Hepatocyte (in vitro differentiated cells): ENCODE measurements at regions not wholly inside any gene's neighbourhood (a gene's known extent, or its start where the extent isn't known, plus 50 kb on each side); places are given as distances from the start of the nearest gene placed in this dataset.

ENCODE experiments used
- DNase-seq: peaks from one replicate; pipeline ENCODE4 v3.0.0-alpha.2; 2016; ENCODE audit warnings: low spot score
- H2AFZ ChIP-seq: fragments of 200-600 bp; sonication (generic); 2 replicates; pipeline ENCODE4 v1.6.0; 2016; ENCODE audit warnings: antibody characterized with exemption, mild to moderate bottlenecking
- H3K27ac ChIP-seq: fragments of 200-600 bp; sonication (generic); 2 replicates; pipeline ENCODE4 v1.5.1; 2016; ENCODE audit warnings: mild to moderate bottlenecking
- H3K27me3 ChIP-seq: fragments of 200-600 bp; sonication (generic); 2 replicates; pipeline ENCODE4 v1.6.1; 2016
- H3K36me3 ChIP-seq: fragments of 200-600 bp; sonication (generic); replicated peaks from 2 replicates; pipeline ENCODE4 v1.5.1; 2016; ENCODE audit warnings: low read depth; ENCODE audit not compliant: insufficient read depth
- H3K4me1 ChIP-seq: fragments of 200-600 bp; sonication (generic); 2 replicates; pipeline ENCODE4 v1.5.1; 2016; ENCODE audit warnings: mild to moderate bottlenecking, moderate library complexity; ENCODE audit not compliant: insufficient read depth
- H3K4me2 ChIP-seq: fragments of 200-600 bp; sonication (generic); 2 replicates; pipeline ENCODE4 v1.6.0; 2016
- H3K4me3 ChIP-seq: fragments of 200-600 bp; sonication (generic); 2 replicates; pipeline ENCODE4 v1.5.1; 2016; ENCODE audit warnings: mild to moderate bottlenecking
- H3K79me2 ChIP-seq: fragments of 200-600 bp; sonication (generic); 2 replicates; pipeline ENCODE4 v1.6.0; 2017; ENCODE audit warnings: mild to moderate bottlenecking
- H3K9me2 ChIP-seq: fragments of 200-600 bp; sonication (generic); replicated peaks from 2 replicates; pipeline ENCODE4 v1.6.0; 2017; ENCODE audit warnings: mild to moderate bottlenecking; ENCODE audit not compliant: insufficient read depth
- H3K9me3 ChIP-seq: fragments of 200-600 bp; sonication (generic); 2 replicates; pipeline ENCODE4 v1.5.1; 2016; ENCODE audit warnings: low read depth, mild to moderate bottlenecking
- H4K20me1 ChIP-seq: fragments of 200-600 bp; sonication (generic); 2 replicates; pipeline ENCODE4 v1.6.0; 2016; ENCODE audit warnings: mild to moderate bottlenecking; ENCODE audit not compliant: insufficient read depth, poor library complexity, severe bottlenecking
- EZH2 ChIP-seq: fragments of 200-600 bp; sonication (generic); IDR thresholded peaks from 2 replicates; pipeline ENCODE4 v1.6.1; 2016; ENCODE audit warnings: antibody characterized with exemption, mild to moderate bottlenecking, borderline replicate concordance
- EZH2phosphoT487 ChIP-seq: fragments of 200-600 bp; sonication (generic); IDR thresholded peaks from one replicate; pipeline ENCODE4 v1.6.1; 2018; ENCODE audit warnings: antibody characterized with exemption, mild to moderate bottlenecking, low read depth, moderate library complexity; ENCODE audit not compliant: unreplicated experiment, severe bottlenecking
- WGBS: methylation state at CpG from one replicate; pipeline ENCODE4 v1.1.6; 2016; ENCODE audit warnings: low lambda C conversion rate; ENCODE audit errors: missing lambda C conversion rate; 5-methylcytosine and 5-hydroxymethylcytosine counted together
- TF ChIP-seq, protein P1 (sequence below): fragments of 200-600 bp; sonication (generic); IDR thresholded peaks from 2 replicates; pipeline ENCODE4 v1.5.1; 2016; ENCODE audit warnings: antibody characterized with exemption, mild to moderate bottlenecking; ENCODE audit not compliant: poor library complexity

DNA sequence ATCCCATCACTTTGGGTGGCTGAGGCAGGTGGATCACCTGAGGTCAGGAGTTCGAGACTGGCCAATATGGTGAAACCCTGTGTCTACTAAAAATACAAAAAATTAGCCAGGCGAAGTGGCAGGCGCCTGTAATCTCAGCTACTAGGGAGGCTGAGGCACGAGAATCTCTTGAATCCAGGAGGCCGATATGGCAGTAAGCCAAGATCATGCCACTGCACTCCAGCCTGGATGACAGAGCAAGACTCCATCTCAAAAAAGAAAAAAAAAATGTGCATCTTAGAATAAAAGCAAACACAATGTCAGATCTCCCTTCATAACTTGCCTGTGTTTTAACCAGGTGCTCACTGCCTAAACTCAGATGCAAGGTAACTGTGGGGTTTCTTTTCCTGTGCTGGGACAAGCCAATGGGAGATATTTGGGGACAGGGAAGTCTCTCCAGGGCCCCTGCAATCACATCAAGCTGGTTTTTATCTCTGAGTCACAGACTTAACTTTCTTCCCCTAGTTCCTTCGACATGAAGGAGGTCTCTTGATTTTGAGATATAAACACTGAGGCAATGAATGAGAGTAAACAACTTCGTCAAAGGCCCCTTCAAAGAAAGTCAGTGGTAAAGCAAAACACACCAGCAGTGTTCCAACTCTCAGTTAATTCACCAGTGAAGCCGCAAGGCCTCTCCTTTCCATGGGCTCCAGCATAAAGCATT is 99.1 kb downstream of the SNX18 start:
- WGBS, result 82% methylated on average over 8 of the region's 8 CpGs
- Histone ChIP-seq H3K4me3 (no peak overlapping the region), H3K36me3 (no peaks in the 10 kb centered on the region), H3K27ac (no peak overlapping the region), H3K4me2 (no peak overlapping the region), H3K9me2 (no peaks in the 10 kb centered on the region), H2AFZ (no peak overlapping the region), H3K9me3 (no peaks in the 10 kb centered on the region), H4K20me1 (no peaks in the 10 kb centered on the region), H3K79me2 (no peaks in the 10 kb centered on the region), H3K27me3 (no peaks in the 10 kb centered on the region), H3K4me1 (peaks cover 9% of the 10 kb centered on the region)
- TF ChIP-seq, protein P1, sequence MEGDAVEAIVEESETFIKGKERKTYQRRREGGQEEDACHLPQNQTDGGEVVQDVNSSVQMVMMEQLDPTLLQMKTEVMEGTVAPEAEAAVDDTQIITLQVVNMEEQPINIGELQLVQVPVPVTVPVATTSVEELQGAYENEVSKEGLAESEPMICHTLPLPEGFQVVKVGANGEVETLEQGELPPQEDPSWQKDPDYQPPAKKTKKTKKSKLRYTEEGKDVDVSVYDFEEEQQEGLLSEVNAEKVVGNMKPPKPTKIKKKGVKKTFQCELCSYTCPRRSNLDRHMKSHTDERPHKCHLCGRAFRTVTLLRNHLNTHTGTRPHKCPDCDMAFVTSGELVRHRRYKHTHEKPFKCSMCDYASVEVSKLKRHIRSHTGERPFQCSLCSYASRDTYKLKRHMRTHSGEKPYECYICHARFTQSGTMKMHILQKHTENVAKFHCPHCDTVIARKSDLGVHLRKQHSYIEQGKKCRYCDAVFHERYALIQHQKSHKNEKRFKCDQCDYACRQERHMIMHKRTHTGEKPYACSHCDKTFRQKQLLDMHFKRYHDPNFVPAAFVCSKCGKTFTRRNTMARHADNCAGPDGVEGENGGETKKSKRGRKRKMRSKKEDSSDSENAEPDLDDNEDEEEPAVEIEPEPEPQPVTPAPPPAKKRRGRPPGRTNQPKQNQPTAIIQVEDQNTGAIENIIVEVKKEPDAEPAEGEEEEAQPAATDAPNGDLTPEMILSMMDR, result no peak
- TF ChIP-seq EZH2, result no peak
- no peak for TF ChIP-seq EZH2phosphoT487
- no peak for DNase-seq

DNA sequence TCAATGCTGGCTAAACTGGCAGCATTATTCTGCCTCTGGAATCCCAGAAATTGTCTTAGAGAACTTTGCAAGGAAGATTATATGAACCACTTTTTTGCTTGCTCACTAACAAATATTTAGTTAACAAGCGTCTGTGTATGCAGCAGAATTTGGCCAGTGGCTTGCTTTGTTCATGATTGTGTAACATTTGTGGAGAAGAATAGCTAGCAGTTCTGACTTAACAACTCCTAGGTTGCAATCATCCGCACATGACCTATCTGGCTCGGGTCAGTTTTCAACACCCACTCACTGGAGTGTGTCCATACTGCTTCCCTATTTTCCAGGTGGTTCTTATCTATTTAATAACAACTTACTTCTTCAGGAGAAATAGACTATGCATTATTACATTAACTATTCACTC is 98.5 kb downstream of the SNX18 start:
- TF ChIP-seq EZH2phosphoT487 (no peak), EZH2 (no peak)
- TF ChIP-seq, protein P1, result no peak
- peaks cover 9% of the 10 kb centered on the region for H3K4me1 ChIP-seq
- peak; percentile 38 for DNase-seq
- H3K9me2 ChIP-seq, result no peaks in the 10 kb centered on the region
- no peak overlapping the region for H2AFZ ChIP-seq
- no peaks in the 10 kb centered on the region for H3K27me3 ChIP-seq
- no peak overlapping the region for H3K4me3 ChIP-seq
- H3K27ac ChIP-seq, result no peak overlapping the region
- no peaks in the 10 kb centered on the region for H3K36me3 ChIP-seq
- no peaks in the 10 kb centered on the region for H3K9me3 ChIP-seq
- 40% methylated on average over 3 of the region's 3 CpGs for WGBS
- no peak overlapping the region for H3K4me2 ChIP-seq
- no peaks in the 10 kb centered on the region for H3K79me2 ChIP-seq
- H4K20me1 ChIP-seq, result no peaks in the 10 kb centered on the region

DNA sequence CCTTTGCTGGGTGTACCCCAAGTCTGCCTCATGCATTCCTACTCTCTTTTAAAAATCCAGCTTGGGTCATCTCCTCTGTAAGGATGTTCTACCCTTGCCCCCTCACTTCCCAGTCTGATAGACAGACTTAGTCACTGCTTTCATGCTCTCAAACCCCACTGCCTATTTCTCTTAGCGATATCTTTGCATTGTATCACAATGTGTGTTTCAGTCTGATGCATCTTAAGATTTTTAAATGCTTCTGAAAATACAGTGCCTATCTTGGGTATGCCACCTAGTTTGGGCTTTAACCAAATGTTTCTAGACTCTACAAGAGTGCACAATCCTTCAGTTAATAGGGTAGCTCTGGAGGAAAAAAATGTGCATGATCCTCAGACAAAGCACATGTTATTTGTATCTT is 97.8 kb downstream of the SNX18 start:
- Histone ChIP-seq H3K9me2 (no peaks in the 10 kb centered on the region), H3K27me3 (no peaks in the 10 kb centered on the region), H3K9me3 (no peaks in the 10 kb centered on the region), H4K20me1 (no peaks in the 10 kb centered on the region), H3K4me3 (no peak overlapping the region), H3K36me3 (no peaks in the 10 kb centered on the region), H3K4me1 (peaks cover 9% of the 10 kb centered on the region), H3K79me2 (no peaks in the 10 kb centered on the region), H3K27ac (no peak overlapping the region), H3K4me2 (no peak overlapping the region), H2AFZ (no peak overlapping the region)
- WGBS, result 97% methylated on average over 1 of the region's 1 CpG
- DNase-seq, result no peak
- TF ChIP-seq, protein P1, result no peak
- no peak for TF ChIP-seq EZH2
- TF ChIP-seq EZH2phosphoT487, result no peak
